ENCODE measurements at regions not wholly inside any gene's neighbourhood (a gene's known extent, or its start where the extent isn't known, plus 50 kb on each side); places are given as distances from the start of the nearest gene placed in this dataset.

DNA sequence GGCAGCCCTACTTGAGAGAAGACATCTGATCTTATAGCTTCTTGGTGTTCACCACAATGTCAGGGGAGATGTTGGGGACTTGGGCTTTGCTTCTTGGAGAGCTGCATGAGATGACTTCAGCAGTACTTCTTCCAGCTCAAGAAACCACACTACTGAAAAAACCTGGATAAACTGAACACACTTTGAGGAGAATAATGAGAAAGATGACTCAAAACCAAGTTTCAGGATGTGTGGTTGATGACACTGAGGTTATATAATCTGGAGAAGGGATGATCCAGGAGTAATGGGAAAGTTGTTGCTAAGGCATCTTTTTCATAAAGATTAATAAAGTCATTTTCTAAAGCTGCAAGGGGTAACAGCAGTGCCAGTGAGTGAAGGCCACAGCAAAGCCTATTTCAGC lies 58.4 kb upstream of the PNPLA4 start:
- TF ChIP-seq, protein P1, sequence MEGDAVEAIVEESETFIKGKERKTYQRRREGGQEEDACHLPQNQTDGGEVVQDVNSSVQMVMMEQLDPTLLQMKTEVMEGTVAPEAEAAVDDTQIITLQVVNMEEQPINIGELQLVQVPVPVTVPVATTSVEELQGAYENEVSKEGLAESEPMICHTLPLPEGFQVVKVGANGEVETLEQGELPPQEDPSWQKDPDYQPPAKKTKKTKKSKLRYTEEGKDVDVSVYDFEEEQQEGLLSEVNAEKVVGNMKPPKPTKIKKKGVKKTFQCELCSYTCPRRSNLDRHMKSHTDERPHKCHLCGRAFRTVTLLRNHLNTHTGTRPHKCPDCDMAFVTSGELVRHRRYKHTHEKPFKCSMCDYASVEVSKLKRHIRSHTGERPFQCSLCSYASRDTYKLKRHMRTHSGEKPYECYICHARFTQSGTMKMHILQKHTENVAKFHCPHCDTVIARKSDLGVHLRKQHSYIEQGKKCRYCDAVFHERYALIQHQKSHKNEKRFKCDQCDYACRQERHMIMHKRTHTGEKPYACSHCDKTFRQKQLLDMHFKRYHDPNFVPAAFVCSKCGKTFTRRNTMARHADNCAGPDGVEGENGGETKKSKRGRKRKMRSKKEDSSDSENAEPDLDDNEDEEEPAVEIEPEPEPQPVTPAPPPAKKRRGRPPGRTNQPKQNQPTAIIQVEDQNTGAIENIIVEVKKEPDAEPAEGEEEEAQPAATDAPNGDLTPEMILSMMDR (IDR thresholded peaks at IDR 0.05), result no peak
- TF ChIP-seq POLR2AphosphoS5 (IDR thresholded peaks at IDR 0.05), result no peak
- no peak for TF ChIP-seq POLR2A (IDR thresholded peaks at IDR 0.05)
- no peak for TF ChIP-seq EP300 (IDR thresholded peaks at IDR 0.05)

Measured in suprapubic skin (tissue), 4 donors.